Stimulated activated CD4-positive, alpha-beta T cell treated with anti-CD3 and anti-CD28 coated beads, Interleukin-4, amount 100 ng/mL, for 1 hour (primary cell): ENCODE measurements at regions not wholly inside any gene's neighbourhood (a gene's known extent, or its start where the extent isn't known, plus 50 kb on each side); places are given as distances from the start of the nearest gene placed in this dataset.

Experiments used
- DNase-seq: peaks from one replicate; pipeline ENCODE4 v3.0.0-alpha.2; 2020

GRCh38 chrX:26347171-26347570 is 131.2 kb downstream of the MAGEB5 start:
- no peak for DNase-seq

GRCh38 chrX:26334232-26334631 is 118.3 kb downstream of the MAGEB5 start:
- DNase-seq: no peak

GRCh38 chrX:26328608-26329319 is 112.8 kb downstream of the MAGEB5 start:
- no peak for DNase-seq

DNA sequence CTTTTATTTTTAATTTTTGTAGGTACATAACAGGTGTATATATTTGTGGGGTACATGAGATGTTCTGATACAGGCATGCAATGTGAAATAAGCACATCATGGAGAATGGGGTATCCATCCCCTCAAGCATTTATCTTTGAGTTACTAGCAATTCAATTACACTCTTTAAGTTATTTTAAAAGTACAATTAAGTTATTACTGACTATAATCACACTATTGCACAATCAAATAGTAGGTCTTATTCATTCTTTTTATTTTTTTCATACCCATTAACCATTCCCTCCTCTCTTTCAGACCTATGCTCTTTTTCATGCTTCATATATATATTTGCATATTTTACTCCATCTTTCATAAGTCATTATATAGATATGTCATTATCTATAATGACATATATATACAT is 93.3 kb downstream of the MAGEB5 start:
- no peak for DNase-seq

- no peak for DNase-seq
Observed at GRCh38 chrX:26295425-26295824, 79.5 kb downstream of the MAGEB5 start.

- DNase-seq: no peak
Observed at GRCh38 chrX:26286836-26287235, 70.9 kb downstream of the MAGEB5 start.
